IPS DF 4.7 (cell line): ENCODE measurements at regions not wholly inside any gene's neighbourhood (a gene's known extent, or its start where the extent isn't known, plus 50 kb on each side); places are given as distances from the start of the nearest gene placed in this dataset.

Experiments
- DNase-seq: peaks from one replicate; pipeline ENCODE4 v3.0.0-alpha.2; 2013; ENCODE audit warnings: low spot score; ENCODE audit errors: extremely low read depth

GRCh38 chr18:41754332-41754731 lies 200.7 kb upstream of the PIK3C3 start:
- DNase-seq = no peak

GRCh38 chr18:41753826-41754225 lies 201.2 kb upstream of the PIK3C3 start:
- no peak for DNase-seq

DNA sequence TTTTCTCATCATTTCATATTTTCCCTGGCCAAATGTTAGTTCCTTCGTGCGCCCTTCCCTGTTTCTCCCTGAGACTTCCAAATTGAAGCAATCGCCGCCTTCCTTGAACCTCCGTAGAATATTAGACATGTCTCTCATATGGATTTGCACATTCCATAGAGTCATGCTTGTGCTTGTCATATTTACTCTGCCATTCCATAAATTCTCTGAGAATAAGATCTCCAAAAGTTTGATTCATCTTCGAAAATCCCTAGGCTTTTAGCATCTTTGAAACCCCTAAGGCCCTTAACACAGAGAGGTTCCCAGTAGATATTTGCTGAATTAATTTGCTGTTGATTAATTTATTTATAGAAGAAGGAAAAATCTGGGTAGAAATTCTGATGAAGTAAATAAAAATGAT lies 202.2 kb upstream of the PIK3C3 start:
- DNase-seq = no peak

- DNase-seq = no peak
Measured at GRCh38 chr18:41751652-41752051, 203.4 kb upstream of the PIK3C3 start.

DNA sequence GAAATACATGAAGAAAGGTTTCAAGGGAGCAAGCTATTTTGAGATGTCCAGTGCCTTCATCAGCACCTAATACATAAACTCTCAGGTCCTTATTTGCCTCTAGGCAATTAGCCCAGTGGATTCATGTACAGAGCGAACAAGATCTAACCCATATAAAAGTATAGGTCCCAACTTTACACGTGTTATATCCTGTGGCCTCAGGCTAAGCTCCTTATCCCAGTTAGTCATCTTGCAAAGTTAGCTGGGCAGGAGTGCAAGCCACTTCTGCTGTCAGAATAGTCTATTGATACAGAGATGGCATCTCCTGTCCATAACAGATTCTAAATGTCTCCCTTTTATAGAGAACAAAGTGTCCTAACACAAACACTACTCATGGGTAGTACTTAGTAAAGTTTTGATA lies 203.9 kb upstream of the PIK3C3 start:
- DNase-seq = no peak

- DNase-seq = no peak
Measured at GRCh38 chr18:41747723-41748242, 207.3 kb upstream of the PIK3C3 start.

DNA sequence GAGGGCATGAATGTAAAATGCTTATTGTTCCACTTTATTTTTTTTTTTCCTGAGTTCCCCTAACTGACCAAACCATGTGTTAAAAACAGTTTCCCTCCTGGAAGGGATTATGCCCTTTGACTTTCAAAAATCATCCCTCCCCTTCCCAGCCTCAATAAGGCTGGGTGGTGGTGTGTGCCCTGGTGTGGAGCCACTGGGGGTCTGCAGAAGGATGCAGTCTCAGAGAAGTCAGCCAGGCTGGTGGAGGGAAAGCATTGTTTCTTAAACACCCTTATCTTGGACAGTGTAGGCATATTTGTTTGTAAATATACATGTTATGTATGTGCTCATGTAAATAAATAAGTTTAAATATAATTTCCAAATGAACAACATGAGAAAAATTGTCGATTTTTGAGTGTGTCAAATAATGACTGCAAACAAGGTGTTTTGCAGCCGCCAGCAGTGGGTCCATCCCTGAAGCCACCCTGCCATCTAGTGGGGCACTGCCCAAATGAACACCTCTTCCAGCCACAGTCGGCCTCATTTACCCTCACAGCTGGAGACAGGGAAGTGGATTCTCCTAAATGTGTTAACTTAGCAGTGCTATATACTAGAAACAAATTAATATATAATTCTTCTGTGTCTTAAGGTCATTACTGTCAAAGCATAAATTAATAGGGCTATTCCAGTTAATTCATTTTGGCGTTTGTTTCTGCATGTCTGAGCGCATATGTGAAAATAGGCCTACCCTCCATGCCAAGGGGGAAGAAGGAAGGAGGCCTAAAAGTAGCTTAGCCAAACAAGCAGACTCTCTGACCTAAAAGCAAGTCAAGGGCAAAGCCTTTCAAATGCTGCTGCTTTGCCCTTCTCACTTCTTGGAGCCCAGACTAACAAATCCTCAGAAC lies 209.6 kb upstream of the PIK3C3 start:
- peak; percentile 41 for DNase-seq

- no peak for DNase-seq
Measured at GRCh38 chr18:41744421-41745030, 210.5 kb upstream of the PIK3C3 start.

GRCh38 chr18:41737218-41737617 lies 217.8 kb upstream of the PIK3C3 start:
- no peak for DNase-seq

DNA sequence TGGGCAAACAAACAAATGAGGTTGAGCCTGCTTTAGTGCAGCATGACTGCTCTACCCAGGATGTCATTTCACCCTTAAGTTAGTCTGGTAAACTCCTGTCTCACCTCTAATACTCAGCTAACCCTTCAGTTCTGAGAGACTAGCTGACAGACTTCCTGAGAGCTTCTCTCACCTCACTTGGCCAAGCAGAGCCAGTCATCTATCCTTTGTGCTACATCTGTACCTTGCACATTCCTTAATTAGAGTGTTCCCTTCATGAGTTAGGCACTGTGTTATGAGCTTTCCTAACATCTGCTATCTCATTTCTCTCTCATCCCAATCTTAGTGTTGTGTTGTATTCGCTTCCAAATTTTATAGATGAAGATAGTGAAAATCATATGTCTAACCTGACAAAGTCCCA lies 220.1 kb upstream of the PIK3C3 start:
- DNase-seq = no peak

GRCh38 chr18:41732356-41732755 lies 222.7 kb upstream of the PIK3C3 start:
- DNase-seq = no peak

DNA sequence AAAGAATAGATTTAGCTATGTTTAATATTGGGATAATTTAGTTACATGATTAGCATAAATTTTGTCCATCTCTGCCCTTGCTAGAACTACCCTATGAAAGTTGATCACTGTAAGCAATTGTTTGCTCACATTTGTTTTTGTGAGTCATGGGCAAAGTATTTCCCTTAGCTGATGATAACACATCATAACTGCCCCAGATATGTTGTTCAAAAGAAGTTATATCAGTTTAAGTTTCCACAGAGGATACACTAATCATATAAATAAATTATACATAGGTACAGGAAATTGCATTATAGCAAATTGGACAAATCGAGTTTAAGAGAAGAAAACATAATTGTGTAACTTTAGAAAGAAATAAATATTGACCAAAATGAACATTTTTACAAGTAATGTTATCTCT lies 223.2 kb upstream of the PIK3C3 start:
- DNase-seq = no peak

DNA sequence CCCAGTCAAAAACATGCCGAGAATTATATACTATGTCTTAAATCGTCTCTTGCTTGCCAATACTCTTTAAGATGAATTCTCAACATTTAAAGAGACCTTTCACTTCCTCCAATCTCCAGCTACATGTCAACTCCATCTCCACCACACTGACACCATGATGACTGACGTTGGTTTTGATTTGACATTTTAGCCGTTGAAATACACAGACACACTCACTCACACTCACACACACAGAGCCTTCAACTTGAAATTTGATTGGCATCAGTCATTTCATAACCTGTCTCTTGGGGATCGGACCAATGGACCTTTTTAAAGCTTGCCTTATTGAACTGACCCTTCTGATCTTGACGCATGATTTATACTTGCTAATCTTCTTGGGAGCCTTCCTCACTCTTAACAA lies 230.8 kb upstream of the PIK3C3 start:
- DNase-seq = no peak

DNA sequence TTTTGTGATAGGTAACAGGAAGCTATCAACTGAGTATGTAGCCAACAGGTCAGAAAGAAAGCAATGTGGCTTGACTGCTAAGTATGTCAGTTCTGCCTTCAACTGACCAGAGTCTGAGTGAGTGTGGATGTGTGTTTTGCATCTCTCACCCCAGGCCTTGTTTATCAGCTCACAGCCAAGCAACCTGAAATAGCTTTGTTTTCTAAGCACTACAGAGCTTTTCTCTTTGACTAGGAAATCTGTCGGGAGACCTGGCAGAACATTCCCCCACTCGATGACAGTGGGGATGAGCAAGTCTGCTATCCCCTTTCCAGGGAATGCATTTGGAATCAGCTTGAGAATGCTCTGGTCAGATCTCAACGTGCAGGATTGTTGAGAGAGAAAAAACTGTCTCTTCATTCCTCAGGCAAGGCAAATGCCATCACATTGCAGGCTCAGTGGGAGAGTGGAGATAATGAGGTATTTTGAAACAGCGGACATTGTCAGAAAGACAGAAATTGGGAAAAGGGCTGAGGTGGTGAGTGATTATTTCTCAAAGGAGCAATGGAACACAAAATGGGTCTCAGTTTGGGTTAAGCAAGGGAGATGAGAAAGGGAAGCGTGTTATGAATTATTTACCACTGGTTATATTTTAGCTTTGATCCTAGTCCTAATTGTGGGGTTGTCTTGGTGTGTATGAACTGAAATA lies 233.8 kb upstream of the PIK3C3 start:
- DNase-seq = no peak

- no peak for DNase-seq
Measured at GRCh38 chr18:41720226-41720625, 234.8 kb upstream of the PIK3C3 start.

DNA sequence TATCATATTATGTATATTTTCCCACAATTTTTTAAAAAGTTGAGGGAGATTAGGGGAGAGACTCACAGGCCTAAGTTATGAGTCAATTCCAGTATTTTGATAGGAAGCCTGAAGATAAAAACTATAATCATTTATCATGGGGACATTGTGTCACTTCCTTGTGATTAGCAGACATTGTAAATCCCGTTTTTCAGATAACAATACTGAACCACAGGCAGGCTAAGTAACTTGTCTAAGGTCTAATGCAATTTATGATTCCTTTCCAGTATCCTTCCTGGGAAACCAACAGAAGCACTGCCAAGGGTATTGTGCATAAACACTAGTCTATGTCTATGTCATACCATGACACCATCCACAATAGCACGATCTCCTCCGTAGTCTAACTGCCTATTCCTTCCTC lies 235.2 kb upstream of the PIK3C3 start:
- DNase-seq = no peak

DNA sequence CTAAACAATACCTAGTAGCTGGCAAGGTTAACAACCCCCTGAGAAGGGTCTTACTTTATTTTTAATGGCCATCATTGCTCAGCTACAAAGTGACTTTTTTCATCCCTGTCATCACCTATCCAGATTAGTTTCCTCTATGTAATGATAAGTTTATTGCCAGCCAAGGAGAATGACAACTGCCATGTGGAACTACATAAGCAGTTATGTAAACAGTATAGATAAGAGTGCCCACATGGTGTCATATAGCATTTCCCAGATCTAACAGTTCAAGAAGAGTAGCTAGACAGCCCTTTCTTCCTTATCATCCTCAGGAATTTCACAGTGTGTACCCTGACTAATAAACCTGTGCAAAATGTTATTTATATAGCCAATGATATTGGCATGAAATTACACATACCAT lies 240.2 kb upstream of the PIK3C3 start:
- DNase-seq = no peak

GRCh38 chr18:41713969-41714825 lies 240.8 kb upstream of the PIK3C3 start:
- no peak for DNase-seq

DNA sequence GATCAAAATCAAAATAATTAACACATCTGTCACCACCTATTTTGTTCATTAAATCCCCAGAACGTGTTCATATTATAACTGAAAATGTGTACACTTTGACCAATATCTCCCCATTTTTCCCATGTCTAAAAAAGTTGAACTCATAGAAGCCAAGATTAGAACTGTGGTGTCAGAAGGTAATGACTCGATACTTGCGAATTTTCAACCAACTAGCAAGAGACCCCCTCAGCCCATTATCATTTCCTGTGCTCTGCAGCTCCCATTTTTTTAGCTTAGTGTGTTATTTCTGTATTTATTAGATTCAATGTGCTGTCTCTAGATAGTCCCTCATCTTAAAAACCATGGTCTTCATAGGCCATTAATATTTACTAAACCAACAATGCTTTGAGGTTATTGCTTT lies 248.7 kb upstream of the PIK3C3 start:
- no peak for DNase-seq

DNA sequence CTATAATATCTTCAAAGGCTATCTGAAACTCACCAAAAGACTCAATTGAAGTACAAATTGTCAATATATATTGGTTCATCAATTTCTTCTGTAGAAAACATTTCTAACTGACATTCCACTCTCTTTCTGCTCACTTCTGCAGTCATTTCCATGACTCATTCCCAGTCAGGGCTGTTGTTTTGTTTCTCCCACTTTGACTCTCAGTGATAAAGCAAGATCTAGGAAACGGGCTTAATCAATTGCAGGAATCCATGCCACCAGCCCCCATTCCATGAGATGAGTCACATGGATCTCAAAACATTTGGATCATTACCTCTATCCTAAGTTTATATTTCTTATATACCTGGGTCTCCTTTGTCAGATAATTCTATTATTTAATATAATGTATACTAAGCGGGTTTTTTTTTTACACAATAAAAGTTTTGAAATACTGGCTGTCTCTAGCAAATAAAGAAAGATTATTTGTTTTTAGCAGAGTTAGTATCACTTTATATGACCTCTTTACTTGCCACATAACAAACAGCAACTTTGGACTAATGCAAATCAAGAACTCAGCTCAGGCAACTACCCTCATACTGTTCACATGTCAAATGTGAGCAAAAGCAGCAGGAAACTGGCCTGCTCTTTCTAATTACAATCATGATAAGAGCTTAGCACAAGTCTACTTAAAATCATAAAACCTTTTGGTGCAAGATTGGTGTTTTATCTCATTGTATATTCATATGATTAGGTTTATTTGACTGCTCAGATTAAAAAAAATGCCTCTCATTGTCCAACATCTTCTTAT lies 251.1 kb upstream of the PIK3C3 start:
- no peak for DNase-seq
